Right lobe of liver (tissue), 6 donors: ENCODE measurements at regions not wholly inside any gene's neighbourhood (a gene's known extent, or its start where the extent isn't known, plus 50 kb on each side); places are given as distances from the start of the nearest gene placed in this dataset.

Experiments used
- ATAC-seq, 4 donors: fragments of 200-7000 bp; cut with Tn5 transposase; one replicate each; pipeline ENCODE4 v1.9.1; 2020; ENCODE audit warnings: mild to moderate bottlenecking in 4 of 4, moderate library complexity in 4 of 4
- DNase-seq, 3 donors: peaks; one replicate each; pipeline ENCODE4 v3.0.0-alpha.2; 2020
- H3K27ac ChIP-seq, 3 donors: fragments of 200-600 bp; one replicate each; pipeline ENCODE4 v1.8.0; 2022
- H3K27me3 ChIP-seq, 2 donors: fragments of 200-600 bp; one replicate each; pipeline ENCODE4 v1.8.0; 2022
- H3K36me3 ChIP-seq, 4 donors: fragments of 200-600 bp; sonication (generic) in 1 of 4; one replicate each; pipeline versions ENCODE4 v1.5.1 to v1.8.0; 2017 to 2022; ENCODE audit warnings: control low read depth in 1 of 4
- H3K4me1 ChIP-seq, 4 donors: fragments of 200-600 bp; sonication (generic) in 1 of 4; one replicate each; pipeline versions ENCODE4 v1.5.1 to v1.8.0; 2017 to 2022; ENCODE audit warnings: control low read depth in 1 of 4
- H3K4me3 ChIP-seq, 3 donors: fragments of 200-600 bp; one replicate each; pipeline ENCODE4 v1.8.0; 2022
- H3K9me3 ChIP-seq, 4 donors: fragments of 200-600 bp; sonication (generic) in 1 of 4; one replicate each; pipeline versions ENCODE4 v1.5.1 to v1.8.0; 2017 to 2022; ENCODE audit warnings: control low read depth in 1 of 4
- CTCF ChIP-seq, 4 donors: fragments of 200-600 bp in 3 of 4; fragments of 450-650 bp in 1 of 4; IDR thresholded peaks; one replicate each; pipeline versions ENCODE4 v1.5.1 to v1.8.0; 2016 to 2022; ENCODE audit warnings: antibody characterized with exemption in 4 of 4, mild to moderate bottlenecking in 2 of 4
- POLR2A ChIP-seq: fragments of 450-650 bp; IDR thresholded peaks from one replicate; pipeline ENCODE4 v1.6.1; 2017; ENCODE audit warnings: antibody characterized with exemption, mild to moderate bottlenecking
- WGBS: methylation state at CpG from one replicate; pipeline ENCODE4 v1.1.6; 2018; ENCODE audit warnings: low coverage, low lambda C conversion rate; ENCODE audit not compliant: insufficient coverage; ENCODE audit errors: missing lambda C conversion rate; 5-methylcytosine and 5-hydroxymethylcytosine counted together
- intact Hi-C, 2 donors: fragments of 100-400 bp; cut with DNase I; formaldehyde crosslinking; loops; one replicate each; pipeline versions ENCODE4 v1.11.2 to v1.14.1; 2022
- donor health status: DM: no; HTN: yes; CAD: no.
- donor health status: DM: no; HTN: no; CAD: no.
- donor health status: DM: no; HTN: no; CAD: no.
- donor health status: DM: no; HTN: yes; CAD: no.
- donor health status: DM: no; HTN: yes; CAD: no.

GRCh38 chr18:44589693-44590355, 90.9 kb upstream of the SETBP1 start:
- no peak overlapping the region for H3K4me3 ChIP-seq
- H3K4me1 ChIP-seq: no peaks in the 10 kb centered on the region
- no peaks in the 10 kb centered on the region for H3K9me3 ChIP-seq
- no peak for TF ChIP-seq POLR2A
- TF ChIP-seq CTCF (IDR thresholded peaks at IDR 0.05): no peak
- no peaks in the 10 kb centered on the region for H3K27me3 ChIP-seq
- no peak overlapping the region for H3K27ac ChIP-seq
- WGBS: 79% methylated on average over 3 of the region's 3 CpGs
- ATAC-seq (no peak), DNase-seq (no peak)
- intact Hi-C loops: no loop called here
- no peaks in the 10 kb centered on the region for H3K36me3 ChIP-seq

- intact Hi-C loops: no loop called here
- no peaks in the 10 kb centered on the region for H3K4me1 ChIP-seq
- H3K27me3 ChIP-seq: no peaks in the 10 kb centered on the region
- DNase-seq: no peak
- H3K4me3 ChIP-seq: no peak overlapping the region
- WGBS: 78% methylated on average over 1 of the region's 1 CpG
- H3K27ac ChIP-seq: no peak overlapping the region
- no peaks in the 10 kb centered on the region for H3K36me3 ChIP-seq
- ATAC-seq: no peak
- no peaks in the 10 kb centered on the region for H3K9me3 ChIP-seq
- TF ChIP-seq CTCF (IDR thresholded peaks at IDR 0.05): no peak
- no peak for TF ChIP-seq POLR2A
Observed at GRCh38 chr18:44590956-44591670, 89.6 kb upstream of the SETBP1 start.

- H3K36me3 ChIP-seq: no peaks in the 10 kb centered on the region
- no peak overlapping the region for H3K4me3 ChIP-seq
- H3K9me3 ChIP-seq: no peaks in the 10 kb centered on the region
- ATAC-seq: no peak
- TF ChIP-seq POLR2A (no peak), CTCF (IDR thresholded peaks at IDR 0.05) (no peak)
- no peaks in the 10 kb centered on the region for H3K27me3 ChIP-seq
- no peak overlapping the region for H3K27ac ChIP-seq
- intact Hi-C loops: no loop called here
- 77% methylated on average over 2 of the region's 2 CpGs for WGBS
- no peak for DNase-seq
- H3K4me1 ChIP-seq: no peaks in the 10 kb centered on the region
Observed at GRCh38 chr18:44592639-44593038, 88.0 kb upstream of the SETBP1 start.

GRCh38 chr18:44594799-44595467, 85.8 kb upstream of the SETBP1 start:
- no peak for TF ChIP-seq POLR2A
- TF ChIP-seq CTCF (IDR thresholded peaks at IDR 0.05): no peak
- 76% methylated on average over 3 of the region's 3 CpGs for WGBS
- intact Hi-C loops: no loop called here
- Histone ChIP-seq H3K4me1 (no peaks in the 10 kb centered on the region), H3K9me3 (no peaks in the 10 kb centered on the region), H3K27me3 (no peaks in the 10 kb centered on the region), H3K4me3 (no peak overlapping the region), H3K36me3 (no peaks in the 10 kb centered on the region), H3K27ac (no peak overlapping the region)
- DNase-seq: no peak
- peak in 3 of 4 donors; percentile 47 to 61 (median 56) for ATAC-seq
